Gastrocnemius medialis (tissue), 4 donors: ENCODE measurements at regions not wholly inside any gene's neighbourhood (a gene's known extent, or its start where the extent isn't known, plus 50 kb on each side); places are given as distances from the start of the nearest gene placed in this dataset.

Experiments
- ATAC-seq, 2 donors: fragments of 150-250 bp; one replicate each; pipeline ENCODE4 v1.9.1; 2016
- DNase-seq, 2 donors: peaks; one replicate each; pipeline ENCODE4 v3.0.0-alpha.2; 2019
- H3K27ac ChIP-seq, 4 donors: fragments of 200-600 bp; sonication (generic); 1 replicate in 1 of 4; 2 replicates in 3 of 4; pipeline ENCODE4 v1.5.1; 2016 to 2018; ENCODE audit warnings: mild to moderate bottlenecking in 2 of 4, moderate library complexity in 1 of 4
- H3K27me3 ChIP-seq, 3 donors: fragments of 200-600 bp; sonication (generic) in 2 of 3; 1 replicate in 1 of 3; 2 replicates in 2 of 3; pipeline versions ENCODE4 v1.5.1 to v1.6.0; 2016 to 2019; ENCODE audit warnings: mild to moderate bottlenecking in 1 of 3, moderate library complexity in 1 of 3
- H3K36me3 ChIP-seq, 2 donors: fragments of 200-600 bp; sonication (generic) in 1 of 2; one replicate each; pipeline ENCODE4 v1.5.1; 2017 to 2018
- H3K4me1 ChIP-seq, 2 donors: fragments of 200-600 bp; sonication (generic) in 1 of 2; one replicate each; pipeline ENCODE4 v1.5.1; 2016 to 2017; ENCODE audit warnings: mild to moderate bottlenecking in 2 of 2
- H3K4me3 ChIP-seq, 4 donors: fragments of 200-600 bp; sonication (generic) in 3 of 4; 1 replicate in 1 of 4; 2 replicates in 3 of 4; pipeline ENCODE4 v1.5.1; 2016 to 2019; ENCODE audit warnings: mild to moderate bottlenecking in 2 of 4
- H3K9me3 ChIP-seq, 3 donors: fragments of 200-600 bp; sonication (generic) in 2 of 3; 1 replicate in 1 of 3; 2 replicates in 2 of 3; pipeline ENCODE4 v1.5.1; 2016 to 2019
- CTCF ChIP-seq, 5 experiments: fragments of 450-650 bp in 3 of 5; fragments of 200-600 bp in 2 of 5; sonication (generic) in 2 of 5; IDR thresholded peaks in 4 of 5; conservative IDR thresholded peaks in 1 of 5; 1 replicate in 4 of 5; 2 replicates in 1 of 5; pipeline ENCODE4 v1.5.1; 2016 to 2019; ENCODE audit warnings: antibody characterized with exemption in 5 of 5, mild to moderate bottlenecking in 3 of 5, moderate library complexity in 3 of 5
- POLR2A ChIP-seq, 2 donors: fragments of 450-650 bp; IDR thresholded peaks; one replicate each; pipeline ENCODE4 v1.6.1; 2017; ENCODE audit warnings: antibody characterized with exemption in 2 of 2, mild to moderate bottlenecking in 2 of 2, moderate library complexity in 2 of 2
- in situ Hi-C, 4 donors: fragments of 200-750 bp; cut with MboI; loops; one replicate each; pipeline versions ENCODE4 v1.15.0 to v1.8.0; 2017; ENCODE audit warnings: low sequenced_read_pairs in 4 of 4
- intact Hi-C: fragments of 100-400 bp; cut with DNase I; formaldehyde crosslinking; loops from one replicate; pipeline ENCODE4 v1.15.1; 2023; ENCODE audit warnings: low total_unique reads

DNA sequence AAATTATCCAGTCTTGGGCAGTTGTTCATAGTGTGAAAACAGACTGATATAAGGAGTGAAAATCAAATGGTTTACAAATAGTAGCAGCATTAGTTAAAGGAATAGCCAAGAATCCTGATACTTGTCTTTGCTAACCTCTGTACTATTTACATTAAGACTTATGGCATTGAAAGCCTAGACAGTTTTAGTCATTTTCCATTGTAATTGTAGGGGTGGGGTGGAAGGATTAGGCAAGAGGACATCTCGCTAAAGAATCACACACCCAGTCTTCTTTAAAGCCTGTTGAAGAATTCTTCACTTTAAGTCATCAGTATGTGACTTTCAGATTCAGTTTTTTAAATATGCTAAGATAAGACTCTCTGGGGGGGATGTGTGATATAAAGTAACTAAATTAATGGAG lies 207.5 kb upstream of the PHACTR1 start:
- H3K36me3 ChIP-seq, result no peaks in the 10 kb centered on the region
- no peak overlapping the region for H3K4me3 ChIP-seq
- H3K27ac ChIP-seq, result no peak overlapping the region
- TF ChIP-seq POLR2A (IDR thresholded peaks at IDR 0.05) (no peak), CTCF (IDR thresholded peaks at IDR 0.05 in 4 of 5, conservative IDR thresholded peaks at IDR 0.05 in 1 of 5) (no peak)
- no peaks in the 10 kb centered on the region for H3K4me1 ChIP-seq
- H3K27me3 ChIP-seq, result no peaks in the 10 kb centered on the region
- H3K9me3 ChIP-seq, result no peaks in the 10 kb centered on the region
- DNase-seq (no peak), ATAC-seq (no peak)
- intact Hi-C loops, result no loop called here
- in situ Hi-C loops, result no loop called here

GRCh38 chr6:12516070-12516469 lies 200.5 kb upstream of the PHACTR1 start:
- in situ Hi-C loops (no loop called here), intact Hi-C loops (no loop called here)
- DNase-seq, result no peak
- Histone ChIP-seq H3K9me3 (no peaks in the 10 kb centered on the region), H3K4me1 (no peaks in the 10 kb centered on the region), H3K27me3 (no peaks in the 10 kb centered on the region), H3K36me3 (no peaks in the 10 kb centered on the region), H3K4me3 (no peak overlapping the region), H3K27ac (no peak overlapping the region)
- TF ChIP-seq CTCF (IDR thresholded peaks at IDR 0.05 in 4 of 5, conservative IDR thresholded peaks at IDR 0.05 in 1 of 5) (no peak), POLR2A (IDR thresholded peaks at IDR 0.05) (no peak)
- no peak for ATAC-seq

DNA sequence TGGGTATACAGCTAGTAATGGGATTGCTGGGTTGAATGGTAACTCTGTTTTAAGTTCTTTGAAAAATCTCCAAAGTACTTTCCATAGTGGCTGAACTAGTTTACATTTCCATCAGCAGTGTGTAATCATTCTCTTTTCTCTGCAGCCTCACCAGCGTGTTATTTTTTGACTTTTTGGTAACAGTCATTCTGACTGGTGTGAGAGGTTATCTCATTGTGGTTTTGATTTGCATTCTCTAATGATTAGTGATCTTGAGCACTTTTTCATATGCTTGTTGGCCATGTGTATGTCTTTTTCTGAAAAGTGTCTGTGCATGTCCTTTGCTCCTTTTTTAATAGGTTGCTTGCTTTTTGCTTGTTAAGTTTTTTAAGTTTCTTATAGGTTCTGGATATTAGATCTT lies 194.2 kb upstream of the PHACTR1 start:
- intact Hi-C loops (no loop called here), in situ Hi-C loops (no loop called here)
- DNase-seq, result no peak
- no peaks in the 10 kb centered on the region for H3K36me3 ChIP-seq
- H3K9me3 ChIP-seq, result no peaks in the 10 kb centered on the region
- no peaks in the 10 kb centered on the region for H3K27me3 ChIP-seq
- no peak for ATAC-seq
- no peaks in the 10 kb centered on the region for H3K4me1 ChIP-seq
- H3K27ac ChIP-seq, result no peak overlapping the region
- H3K4me3 ChIP-seq, result no peak overlapping the region
- TF ChIP-seq POLR2A (IDR thresholded peaks at IDR 0.05), result no peak
- TF ChIP-seq CTCF (IDR thresholded peaks at IDR 0.05 in 4 of 5, conservative IDR thresholded peaks at IDR 0.05 in 1 of 5), result no peak

DNA sequence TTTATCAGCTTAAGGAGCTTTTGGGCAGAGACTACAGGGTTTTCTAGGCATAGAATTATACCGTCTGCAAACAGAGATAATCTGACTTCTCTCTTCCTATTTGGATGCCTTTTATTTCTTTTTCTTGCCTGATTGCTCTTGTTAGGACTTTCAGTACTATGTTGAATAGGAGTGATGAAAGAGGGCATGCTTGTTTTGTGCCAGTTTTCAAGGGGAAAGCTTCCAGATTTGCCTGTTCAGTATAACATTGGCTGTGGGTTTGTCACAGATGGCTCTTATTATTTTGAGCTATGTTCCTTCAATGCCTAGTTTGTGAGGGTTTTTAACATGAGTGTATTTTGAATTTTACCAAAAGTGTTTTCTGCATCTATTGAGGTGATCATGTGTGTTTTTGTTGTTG lies 192.8 kb upstream of the PHACTR1 start:
- H3K27me3 ChIP-seq, result no peaks in the 10 kb centered on the region
- H3K36me3 ChIP-seq, result no peaks in the 10 kb centered on the region
- ATAC-seq (no peak), DNase-seq (no peak)
- no peaks in the 10 kb centered on the region for H3K4me1 ChIP-seq
- TF ChIP-seq CTCF (IDR thresholded peaks at IDR 0.05 in 4 of 5, conservative IDR thresholded peaks at IDR 0.05 in 1 of 5) (no peak), POLR2A (IDR thresholded peaks at IDR 0.05) (no peak)
- H3K27ac ChIP-seq, result no peak overlapping the region
- no peaks in the 10 kb centered on the region for H3K9me3 ChIP-seq
- intact Hi-C loops, result no loop called here
- in situ Hi-C loops, result no loop called here
- H3K4me3 ChIP-seq, result no peak overlapping the region

GRCh38 chr6:12525276-12525675 lies 191.3 kb upstream of the PHACTR1 start:
- in situ Hi-C loops, result no loop called here
- TF ChIP-seq POLR2A (IDR thresholded peaks at IDR 0.05), result no peak
- Histone ChIP-seq H3K27me3 (no peaks in the 10 kb centered on the region), H3K4me1 (no peaks in the 10 kb centered on the region), H3K9me3 (no peaks in the 10 kb centered on the region), H3K27ac (no peak overlapping the region), H3K4me3 (no peak overlapping the region), H3K36me3 (no peaks in the 10 kb centered on the region)
- DNase-seq (no peak), ATAC-seq (no peak)
- intact Hi-C loops, result no loop called here
